ENCODE measurements at regions not wholly inside any gene's neighbourhood (a gene's known extent, or its start where the extent isn't known, plus 50 kb on each side); places are given as distances from the start of the nearest gene placed in this dataset.

GRCh38 chr2:59259913-59260312 is 1018.8 kb upstream of the FANCL start:
- TF ChIP-seq, protein P1, sequence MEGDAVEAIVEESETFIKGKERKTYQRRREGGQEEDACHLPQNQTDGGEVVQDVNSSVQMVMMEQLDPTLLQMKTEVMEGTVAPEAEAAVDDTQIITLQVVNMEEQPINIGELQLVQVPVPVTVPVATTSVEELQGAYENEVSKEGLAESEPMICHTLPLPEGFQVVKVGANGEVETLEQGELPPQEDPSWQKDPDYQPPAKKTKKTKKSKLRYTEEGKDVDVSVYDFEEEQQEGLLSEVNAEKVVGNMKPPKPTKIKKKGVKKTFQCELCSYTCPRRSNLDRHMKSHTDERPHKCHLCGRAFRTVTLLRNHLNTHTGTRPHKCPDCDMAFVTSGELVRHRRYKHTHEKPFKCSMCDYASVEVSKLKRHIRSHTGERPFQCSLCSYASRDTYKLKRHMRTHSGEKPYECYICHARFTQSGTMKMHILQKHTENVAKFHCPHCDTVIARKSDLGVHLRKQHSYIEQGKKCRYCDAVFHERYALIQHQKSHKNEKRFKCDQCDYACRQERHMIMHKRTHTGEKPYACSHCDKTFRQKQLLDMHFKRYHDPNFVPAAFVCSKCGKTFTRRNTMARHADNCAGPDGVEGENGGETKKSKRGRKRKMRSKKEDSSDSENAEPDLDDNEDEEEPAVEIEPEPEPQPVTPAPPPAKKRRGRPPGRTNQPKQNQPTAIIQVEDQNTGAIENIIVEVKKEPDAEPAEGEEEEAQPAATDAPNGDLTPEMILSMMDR (IDR thresholded peaks at IDR 0.05) = no peak
- TF ChIP-seq POLR2A (IDR thresholded peaks at IDR 0.05) = no peak
